Sigmoid colon (tissue), 6 donors: ENCODE measurements at regions not wholly inside any gene's neighbourhood (a gene's known extent, or its start where the extent isn't known, plus 50 kb on each side); places are given as distances from the start of the nearest gene placed in this dataset.

Source experiments
- DNase-seq: peaks from one replicate; pipeline ENCODE4 v3.0.0-alpha.2; 2019
- H3K27ac ChIP-seq, 4 donors: fragments of 200-600 bp; sonication (generic); one replicate each; pipeline ENCODE4 v1.5.1; 2016 to 2019; ENCODE audit warnings: mild to moderate bottlenecking in 1 of 4
- H3K27me3 ChIP-seq, 3 donors: fragments of 200-600 bp; sonication (generic); one replicate each; pipeline ENCODE4 v1.5.1; 2019; ENCODE audit warnings: mild to moderate bottlenecking in 1 of 3
- H3K36me3 ChIP-seq, 4 donors: fragments of 200-600 bp; sonication (generic); one replicate each; pipeline ENCODE4 v1.5.1; 2016 to 2019
- H3K4me1 ChIP-seq, 4 donors: fragments of 200-600 bp; sonication (generic); one replicate each; pipeline ENCODE4 v1.5.1; 2017 to 2019
- H3K4me3 ChIP-seq, 4 donors: fragments of 200-600 bp; sonication (generic); one replicate each; pipeline ENCODE4 v1.5.1; 2017 to 2019; ENCODE audit warnings: mild to moderate bottlenecking in 2 of 4, moderate library complexity in 1 of 4
- H3K9me3 ChIP-seq, 4 donors: fragments of 200-600 bp in 3 of 4; sonication (generic) in 3 of 4; one replicate each; pipeline versions ENCODE4 v1.5.1 to v1.6.1; 2013 to 2019
- EP300 ChIP-seq, 4 donors: sonication (generic); formaldehyde crosslinking; IDR thresholded peaks; one replicate each; pipeline ENCODE4 v1.6.1; 2017; ENCODE audit warnings: antibody characterized with exemption in 4 of 4
- POLR2A ChIP-seq, 2 donors: fragments of 450-650 bp; IDR thresholded peaks; one replicate each; pipeline ENCODE4 v1.6.1; 2016; ENCODE audit warnings: antibody characterized with exemption in 2 of 2, mild to moderate bottlenecking in 2 of 2, moderate library complexity in 2 of 2
- POLR2AphosphoS5 ChIP-seq, 4 donors: sonication (generic); formaldehyde crosslinking; IDR thresholded peaks; one replicate each; pipeline ENCODE4 v1.6.1; 2017; ENCODE audit warnings: antibody characterized with exemption in 4 of 4
- WGBS, 2 donors: extraction: QIAGEN DNeasy Blood & Tissue Kit; methylation state at CpG; one replicate each; pipeline ENCODE4 v1.1.7; 2013; 5-methylcytosine and 5-hydroxymethylcytosine counted together
- intact Hi-C: fragments of 100-400 bp; cut with DNase I; formaldehyde crosslinking; loops from one replicate; pipeline ENCODE4 v1.15.1; 2023
- TF ChIP-seq, protein P1 (sequence below), 4 experiments: fragments of 450-650 bp in 3 of 4; fragments of 200-600 bp in 1 of 4; IDR thresholded peaks; one replicate each; pipeline ENCODE4 v1.5.1; 2016 to 2019; ENCODE audit warnings: antibody characterized with exemption in 4 of 4, mild to moderate bottlenecking in 3 of 4, moderate library complexity in 2 of 4
- donor health status: healthy with polysubstance abuse.
- donor health status: healthy.

DNA sequence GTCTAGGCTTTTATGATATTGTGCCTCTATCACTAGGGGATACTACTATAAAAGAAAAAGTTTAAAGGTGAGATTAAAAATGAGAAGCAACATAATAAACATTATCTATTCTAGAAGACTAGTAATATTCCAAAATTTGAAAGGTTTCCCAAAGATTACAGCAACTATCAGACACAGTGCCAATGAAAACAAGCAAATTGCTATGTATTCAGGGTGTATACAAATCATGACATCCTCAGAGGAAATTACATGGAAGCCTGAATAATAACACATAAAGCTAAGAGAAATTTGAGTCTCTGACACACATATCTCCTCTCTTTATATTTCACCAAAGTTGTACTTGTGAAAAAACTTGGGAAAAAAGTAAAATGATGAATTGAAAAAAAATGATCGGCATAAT, 327.0 kb downstream of the SEC23A start:
- no peak for DNase-seq
- no peaks in the 10 kb centered on the region for H3K9me3 ChIP-seq
- no peak overlapping the region for H3K27ac ChIP-seq
- no peak overlapping the region for H3K4me3 ChIP-seq
- WGBS, 2 donors: 92 to 96% methylated on average over 1 of the region's 1 CpG
- H3K4me1 ChIP-seq: no peaks in the 10 kb centered on the region
- intact Hi-C loops: no loop called here
- H3K27me3 ChIP-seq: no peaks in the 10 kb centered on the region
- TF ChIP-seq EP300 (IDR thresholded peaks at IDR 0.05) (no peak), POLR2AphosphoS5 (IDR thresholded peaks at IDR 0.05) (no peak)
- TF ChIP-seq, protein P1, sequence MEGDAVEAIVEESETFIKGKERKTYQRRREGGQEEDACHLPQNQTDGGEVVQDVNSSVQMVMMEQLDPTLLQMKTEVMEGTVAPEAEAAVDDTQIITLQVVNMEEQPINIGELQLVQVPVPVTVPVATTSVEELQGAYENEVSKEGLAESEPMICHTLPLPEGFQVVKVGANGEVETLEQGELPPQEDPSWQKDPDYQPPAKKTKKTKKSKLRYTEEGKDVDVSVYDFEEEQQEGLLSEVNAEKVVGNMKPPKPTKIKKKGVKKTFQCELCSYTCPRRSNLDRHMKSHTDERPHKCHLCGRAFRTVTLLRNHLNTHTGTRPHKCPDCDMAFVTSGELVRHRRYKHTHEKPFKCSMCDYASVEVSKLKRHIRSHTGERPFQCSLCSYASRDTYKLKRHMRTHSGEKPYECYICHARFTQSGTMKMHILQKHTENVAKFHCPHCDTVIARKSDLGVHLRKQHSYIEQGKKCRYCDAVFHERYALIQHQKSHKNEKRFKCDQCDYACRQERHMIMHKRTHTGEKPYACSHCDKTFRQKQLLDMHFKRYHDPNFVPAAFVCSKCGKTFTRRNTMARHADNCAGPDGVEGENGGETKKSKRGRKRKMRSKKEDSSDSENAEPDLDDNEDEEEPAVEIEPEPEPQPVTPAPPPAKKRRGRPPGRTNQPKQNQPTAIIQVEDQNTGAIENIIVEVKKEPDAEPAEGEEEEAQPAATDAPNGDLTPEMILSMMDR (IDR thresholded peaks at IDR 0.05): no peak
- H3K36me3 ChIP-seq: no peaks in the 10 kb centered on the region

DNA sequence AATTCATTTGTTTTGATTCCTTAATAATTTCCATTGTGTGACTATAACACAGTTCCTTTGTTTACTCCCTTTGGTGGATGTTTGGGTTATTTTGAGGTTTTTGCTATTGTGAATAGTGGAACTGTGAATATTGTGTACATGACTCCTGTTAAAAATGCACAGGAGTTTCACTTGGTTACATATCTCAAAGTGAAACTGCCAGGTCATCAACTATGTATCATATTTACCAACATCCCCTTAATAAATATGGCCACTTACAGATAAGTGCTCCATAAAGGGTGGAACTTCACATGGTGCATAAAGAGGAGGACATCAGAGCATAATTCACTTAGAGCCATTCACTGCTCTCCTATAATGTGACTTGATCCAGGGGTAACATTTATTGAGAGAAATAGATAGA, 328.9 kb downstream of the SEC23A start:
- no peak overlapping the region for H3K27ac ChIP-seq
- no peak overlapping the region for H3K4me3 ChIP-seq
- no peaks in the 10 kb centered on the region for H3K9me3 ChIP-seq
- DNase-seq: no peak
- TF ChIP-seq POLR2AphosphoS5 (IDR thresholded peaks at IDR 0.05): no peak
- intact Hi-C loops: no loop called here
- H3K4me1 ChIP-seq: no peaks in the 10 kb centered on the region
- H3K27me3 ChIP-seq: no peaks in the 10 kb centered on the region
- H3K36me3 ChIP-seq: no peaks in the 10 kb centered on the region

DNA sequence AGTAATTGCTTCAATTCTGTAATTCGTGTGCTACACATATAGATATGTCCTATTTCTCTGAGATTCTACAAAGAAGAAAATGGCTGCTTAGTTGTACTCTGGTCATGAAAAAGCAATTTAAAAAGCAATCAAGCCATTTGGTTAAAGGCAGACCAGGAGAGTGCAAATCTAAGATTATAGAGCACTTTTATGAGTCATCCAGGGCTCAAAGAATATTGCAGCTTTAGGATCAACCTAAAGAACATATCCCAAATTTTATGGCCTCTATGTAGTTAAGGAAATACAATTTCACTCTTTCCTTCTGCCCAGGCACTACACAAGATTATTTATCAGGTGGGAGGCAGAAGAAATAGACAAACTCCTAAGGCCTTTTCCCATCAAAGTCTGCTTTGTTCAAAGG, 332.8 kb downstream of the SEC23A start:
- 9 to 63% methylated on average over 1 of the region's 1 CpG for WGBS, 2 donors
- intact Hi-C loops: no loop called here
- no peaks in the 10 kb centered on the region for H3K36me3 ChIP-seq
- no peak overlapping the region for H3K4me3 ChIP-seq
- H3K4me1 ChIP-seq: no peaks in the 10 kb centered on the region
- H3K9me3 ChIP-seq: no peaks in the 10 kb centered on the region
- TF ChIP-seq, protein P1 (IDR thresholded peaks at IDR 0.05): no peak
- TF ChIP-seq POLR2AphosphoS5 (IDR thresholded peaks at IDR 0.05) (no peak), EP300 (IDR thresholded peaks at IDR 0.05) (no peak), POLR2A (IDR thresholded peaks at IDR 0.05) (no peak)
- H3K27ac ChIP-seq: no peak overlapping the region
- no peak for DNase-seq
- no peaks in the 10 kb centered on the region for H3K27me3 ChIP-seq

DNA sequence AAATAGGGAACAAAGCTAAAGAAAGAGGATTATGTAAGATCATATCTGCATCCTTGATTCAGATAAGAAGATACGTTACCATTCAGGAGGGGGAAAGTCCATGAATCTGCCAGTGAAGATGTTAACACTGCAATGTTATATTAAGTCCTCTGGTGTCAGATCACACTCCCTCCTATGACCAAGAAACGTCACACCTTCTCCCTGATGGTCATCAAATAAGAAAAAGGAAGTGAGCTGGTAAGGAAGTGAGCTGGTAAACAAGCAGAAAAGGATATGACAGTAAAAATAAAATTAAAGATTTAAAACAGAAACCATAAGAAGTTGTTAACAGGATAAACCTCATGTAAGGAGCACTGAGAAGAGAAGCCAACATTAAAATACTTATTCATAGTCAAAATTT, 340.2 kb downstream of the SEC23A start:
- Histone ChIP-seq H3K4me1 (no peaks in the 10 kb centered on the region), H3K36me3 (no peaks in the 10 kb centered on the region), H3K4me3 (no peak overlapping the region), H3K9me3 (no peaks in the 10 kb centered on the region), H3K27me3 (no peaks in the 10 kb centered on the region), H3K27ac (no peak overlapping the region)
- intact Hi-C loops: no loop called here
- DNase-seq: no peak
- TF ChIP-seq, protein P1 (IDR thresholded peaks at IDR 0.05): no peak
- TF ChIP-seq POLR2AphosphoS5 (IDR thresholded peaks at IDR 0.05) (no peak), POLR2A (IDR thresholded peaks at IDR 0.05) (no peak), EP300 (IDR thresholded peaks at IDR 0.05) (no peak)
- WGBS, 2 donors: 16 to 34% methylated on average over 2 of the region's 2 CpGs

DNA sequence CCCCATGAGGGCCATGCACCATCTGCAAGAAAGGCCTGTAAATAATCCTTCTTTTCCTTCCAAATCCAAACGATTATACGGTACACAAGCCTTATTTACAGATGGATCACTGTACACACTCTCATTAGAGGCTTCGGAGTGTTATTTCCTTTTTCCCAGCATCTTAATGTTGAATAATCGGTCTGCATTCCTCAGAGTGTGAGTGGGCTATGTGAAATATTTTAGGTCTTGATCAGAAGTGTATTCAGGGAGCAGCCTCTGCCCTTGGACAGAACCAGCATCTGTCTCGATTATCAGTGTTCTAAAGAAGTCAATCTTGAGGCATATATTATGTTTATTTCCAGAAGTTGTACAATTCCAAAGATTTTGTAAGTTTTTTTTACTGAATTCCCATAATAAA, 340.6 kb downstream of the SEC23A start:
- intact Hi-C loops: no loop called here
- DNase-seq: no peak
- H3K27me3 ChIP-seq: no peaks in the 10 kb centered on the region
- H3K36me3 ChIP-seq: no peaks in the 10 kb centered on the region
- no peak overlapping the region for H3K4me3 ChIP-seq
- 22 to 59% methylated on average over 5 of the region's 5 CpGs for WGBS, 2 donors
- H3K27ac ChIP-seq: no peak overlapping the region
- TF ChIP-seq, protein P1 (IDR thresholded peaks at IDR 0.05): no peak
- no peak for TF ChIP-seq POLR2AphosphoS5 (IDR thresholded peaks at IDR 0.05)
- no peaks in the 10 kb centered on the region for H3K4me1 ChIP-seq
- no peaks in the 10 kb centered on the region for H3K9me3 ChIP-seq
